Activated CD4-positive, alpha-beta T cell treated with anti-CD3 and anti-CD28 coated beads, Interleukin-2, amount 50 U/mL, for 1 hour (primary cell): ENCODE measurements at regions not wholly inside any gene's neighbourhood (a gene's known extent, or its start where the extent isn't known, plus 50 kb on each side); places are given as distances from the start of the nearest gene placed in this dataset.

Source experiments
- DNase-seq: peaks from one replicate; pipeline ENCODE4 v3.0.0-alpha.2; 2020

GRCh38 chr22:27329131-27329850 lies 472.3 kb downstream of the MN1 start:
- DNase-seq: no peak

- no peak for DNase-seq
Measured at GRCh38 chr22:27329966-27330645, 471.4 kb downstream of the MN1 start.

GRCh38 chr22:27331526-27332281 lies 469.9 kb downstream of the MN1 start:
- DNase-seq: no peak

- DNase-seq: no peak
Measured at GRCh38 chr22:27335102-27335660, 466.4 kb downstream of the MN1 start.

- no peak for DNase-seq
Measured at GRCh38 chr22:27336151-27337090, 465.1 kb downstream of the MN1 start.

- DNase-seq: no peak
Measured at GRCh38 chr22:27337676-27338075, 463.9 kb downstream of the MN1 start.

GRCh38 chr22:27340047-27340446 lies 461.5 kb downstream of the MN1 start:
- DNase-seq: no peak

GRCh38 chr22:27344546-27344945 lies 457.0 kb downstream of the MN1 start:
- no peak for DNase-seq

GRCh38 chr22:27345691-27346090 lies 455.9 kb downstream of the MN1 start:
- no peak for DNase-seq

GRCh38 chr22:27347951-27348350 lies 453.6 kb downstream of the MN1 start:
- no peak for DNase-seq

GRCh38 chr22:27348634-27349033 lies 452.9 kb downstream of the MN1 start:
- DNase-seq: no peak

- no peak for DNase-seq
Measured at GRCh38 chr22:27349456-27349855, 452.1 kb downstream of the MN1 start.

GRCh38 chr22:27350306-27350705 lies 451.2 kb downstream of the MN1 start:
- DNase-seq: no peak

GRCh38 chr22:27352426-27352825 lies 449.1 kb downstream of the MN1 start:
- no peak for DNase-seq

GRCh38 chr22:27358096-27358870 lies 443.3 kb downstream of the MN1 start:
- DNase-seq: no peak

- no peak for DNase-seq
Measured at GRCh38 chr22:27370269-27370668, 431.3 kb downstream of the MN1 start.

GRCh38 chr22:27370987-27371386 lies 430.6 kb downstream of the MN1 start:
- DNase-seq: no peak

- DNase-seq: no peak
Measured at GRCh38 chr22:27372364-27372763, 429.2 kb downstream of the MN1 start.

- no peak for DNase-seq
Measured at GRCh38 chr22:27372969-27373670, 428.4 kb downstream of the MN1 start.

GRCh38 chr22:27377501-27378295 lies 423.9 kb downstream of the MN1 start:
- DNase-seq: no peak
